ENCODE measurements at regions not wholly inside any gene's neighbourhood (a gene's known extent, or its start where the extent isn't known, plus 50 kb on each side); places are given as distances from the start of the nearest gene placed in this dataset.

GRCh38 chr3:25049304-25049703, 378.8 kb upstream of the RARB start:
- H3K27me3 Mint-ChIP-seq (ENCODE audit: low read depth in 3 of 3): no peaks in the 10 kb centered on the region
- Histone ChIP-seq H3K4me1 (ENCODE audit: control insufficient read depth in 1 of 2, insufficient read depth in 2 of 2, low read length in 2 of 2) (no peaks in the 10 kb centered on the region), H2AFZ (ENCODE audit: insufficient read depth, low read depth, low read length, poor library complexity, severe bottlenecking) (no peak overlapping the region), H3K4me3 (replicated peaks in 1 of 3; ENCODE audit: low read depth in 2 of 3, low read length in 3 of 3) (no peak overlapping the region), H3K9ac (ENCODE audit: insufficient read depth, low read length, poor library complexity, severe bottlenecking) (no peak overlapping the region), H3K27ac (ENCODE audit: low read depth in 1 of 2, low read length in 2 of 2) (no peak overlapping the region), H3K4me2 (replicated peaks; ENCODE audit: extremely low read depth, low read length, poor library complexity, severe bottlenecking) (no peak overlapping the region), H3K36me3 (replicated peaks in 1 of 2; ENCODE audit: control insufficient read depth in 1 of 2, insufficient read depth in 2 of 2, low read length in 2 of 2) (no peaks in the 10 kb centered on the region), H3K9me3 (replicated peaks in 1 of 2; ENCODE audit: control insufficient read depth in 1 of 2, insufficient read depth in 1 of 2, low read length in 2 of 2) (no peaks in the 10 kb centered on the region), H4K20me1 (ENCODE audit: insufficient read depth, low read length) (no peaks in the 10 kb centered on the region), H3K79me2 (ENCODE audit: insufficient read depth, low read length) (no peaks in the 10 kb centered on the region), H3K27me3 (ENCODE audit: control insufficient read depth in 2 of 2, insufficient read depth in 2 of 2, low read length in 2 of 2) (no peaks in the 10 kb centered on the region)
- TF ChIP-seq CTCF (IDR thresholded peaks at IDR 0.05): no peak
- H3K36me3 Mint-ChIP-seq: no peaks in the 10 kb centered on the region
- peaks cover 0 to 4% (median 2%) of the 10 kb centered on the region in 7 donors for H3K9me3 Mint-ChIP-seq
- WGBS (ENCODE audit: insufficient coverage): no CpG with 5 or more reads among the region's 3 CpGs
- H3K4me1 Mint-ChIP-seq: no peaks in the 10 kb centered on the region
- DNase-seq: no peak
- no peak overlapping the region for H3K4me3 Mint-ChIP-seq
- H3K27ac Mint-ChIP-seq: no peak overlapping the region
- intact Hi-C loops (cut with micrococcal nuclease): no loop called here

GRCh38 chr3:25053360-25053759, 374.7 kb upstream of the RARB start:
- H3K27ac ChIP-seq (ENCODE audit: low read depth in 1 of 2, low read length in 2 of 2): no peak overlapping the region
- no peak for DNase-seq
- Mint-ChIP-seq H3K9me3 (peaks cover 0 to 11% (median 0%) of the 10 kb centered on the region in 7 donors), H3K4me3 (no peak overlapping the region), H3K36me3 (no peaks in the 10 kb centered on the region), H3K27me3 (ENCODE audit: low read depth in 3 of 3) (peaks cover 0 to 2% (median 0%) of the 10 kb centered on the region in 3 donors), H3K4me1 (no peaks in the 10 kb centered on the region), H3K27ac (no peak overlapping the region)
- no peak overlapping the region for H3K4me3 ChIP-seq (replicated peaks in 1 of 3; ENCODE audit: low read depth in 2 of 3, low read length in 3 of 3)
- intact Hi-C loops (cut with micrococcal nuclease): no loop called here
- no CpG with 5 or more reads among the region's 3 CpGs for WGBS (ENCODE audit: insufficient coverage)
- no peaks in the 10 kb centered on the region for H3K4me1 ChIP-seq (ENCODE audit: control insufficient read depth in 1 of 2, insufficient read depth in 2 of 2, low read length in 2 of 2)
- H3K27me3 ChIP-seq (ENCODE audit: control insufficient read depth in 2 of 2, insufficient read depth in 2 of 2, low read length in 2 of 2): no peaks in the 10 kb centered on the region
- peaks cover 0 to 3% of the 10 kb centered on the region in 2 donors for H3K9me3 ChIP-seq (replicated peaks in 1 of 2; ENCODE audit: control insufficient read depth in 1 of 2, insufficient read depth in 1 of 2, low read length in 2 of 2)
- H3K4me2 ChIP-seq (replicated peaks; ENCODE audit: extremely low read depth, low read length, poor library complexity, severe bottlenecking): no peak overlapping the region
- no peaks in the 10 kb centered on the region for H3K79me2 ChIP-seq (ENCODE audit: insufficient read depth, low read length)
- no peaks in the 10 kb centered on the region for H3K36me3 ChIP-seq (replicated peaks in 1 of 2; ENCODE audit: control insufficient read depth in 1 of 2, insufficient read depth in 2 of 2, low read length in 2 of 2)
- TF ChIP-seq CTCF (IDR thresholded peaks at IDR 0.05): no peak
- H4K20me1 ChIP-seq (ENCODE audit: insufficient read depth, low read length): no peaks in the 10 kb centered on the region
- no peak overlapping the region for H2AFZ ChIP-seq (ENCODE audit: insufficient read depth, low read depth, low read length, poor library complexity, severe bottlenecking)
- H3K9ac ChIP-seq (ENCODE audit: insufficient read depth, low read length, poor library complexity, severe bottlenecking): no peak overlapping the region

Measured in CD14-positive monocyte (primary cell).